ENCODE measurements at regions not wholly inside any gene's neighbourhood (a gene's known extent, or its start where the extent isn't known, plus 50 kb on each side); places are given as distances from the start of the nearest gene placed in this dataset.
"Not testable (repeated sequence)": the region's sequence is repeated elsewhere in the genome, so short reads cannot be mapped to it uniquely, and the experiment has no call there.

DNA sequence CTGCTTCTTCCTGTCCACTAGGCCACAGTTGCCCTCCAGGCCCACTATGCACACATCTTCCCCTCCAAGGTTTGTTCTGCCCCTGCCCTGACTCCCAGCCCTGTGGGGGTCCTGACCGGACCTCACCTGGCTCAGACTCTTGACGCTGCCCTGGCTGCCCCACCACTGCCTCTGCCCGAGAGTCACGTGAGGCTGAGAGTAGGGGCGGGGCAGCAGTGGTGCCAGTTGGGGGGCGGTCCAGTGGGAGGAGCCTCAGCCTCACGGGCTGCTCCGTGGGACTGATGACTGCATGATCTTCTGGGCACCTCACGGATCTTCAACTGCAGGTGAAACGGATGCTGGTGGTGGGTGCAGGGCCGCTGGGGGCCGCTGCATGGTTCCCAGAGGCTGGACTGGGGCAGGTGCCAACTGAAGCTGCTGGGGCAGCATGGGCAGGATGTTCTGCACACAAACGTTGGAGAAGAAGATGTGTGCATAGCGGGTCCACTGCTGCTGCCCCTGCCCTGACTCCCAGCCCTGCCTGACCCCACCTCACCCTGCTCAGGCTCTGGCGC is 77.6 kb downstream of the HHIPL2 start:
- H3K4me3 ChIP-seq (ENCODE audit: low read depth in 1 of 5, low read length in 5 of 5); H3K36me3 ChIP-seq (ENCODE audit: control insufficient read depth in 5 of 5, insufficient read depth in 5 of 5, low read length in 5 of 5); H3K4me1 ChIP-seq (ENCODE audit: control insufficient read depth in 5 of 5, insufficient read depth in 5 of 5, low read length in 5 of 5); H3K27me3 ChIP-seq (ENCODE audit: control insufficient read depth in 5 of 5, insufficient read depth in 4 of 5, low read length in 5 of 5); H3K27ac ChIP-seq (ENCODE audit: low read depth, low read length); H3K9ac ChIP-seq (ENCODE audit: low read length in 5 of 5); H3K9me3 ChIP-seq (ENCODE audit: control insufficient read depth in 5 of 5, low read length in 5 of 5): not testable (repeated sequence)

DNA sequence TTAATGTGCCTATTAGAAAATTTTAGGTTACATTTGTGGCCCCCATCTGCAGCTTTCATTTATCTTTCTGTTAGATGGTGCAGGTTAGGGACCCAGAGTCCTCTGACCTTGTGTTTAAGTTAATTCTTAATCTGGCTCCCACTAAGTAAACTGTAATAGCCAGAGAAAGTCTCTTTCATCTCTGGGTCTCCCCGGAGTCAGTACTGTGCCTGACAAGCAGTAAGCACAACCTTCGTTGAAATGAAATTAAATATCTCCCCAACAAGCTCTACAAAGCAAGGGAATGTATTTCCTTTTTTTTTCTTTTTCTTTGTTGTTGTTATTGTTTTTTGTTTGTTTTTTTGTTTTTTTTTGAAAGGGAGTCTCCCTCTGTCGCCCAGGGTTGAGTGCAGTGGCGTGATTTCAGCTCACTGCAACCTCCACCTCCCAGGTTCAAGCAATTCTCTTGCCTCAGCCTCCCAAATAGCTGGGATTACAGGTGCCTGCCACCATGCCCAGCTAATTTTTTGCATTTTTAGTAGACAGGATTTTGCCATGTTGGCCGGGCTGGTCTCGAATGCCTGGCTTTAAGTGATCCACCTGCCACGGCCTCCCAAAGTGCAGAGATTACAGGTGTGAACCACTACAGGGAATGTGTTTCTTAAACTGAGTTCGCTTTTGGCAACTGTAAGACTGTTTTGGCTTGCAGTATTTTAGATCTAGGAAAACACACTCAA is 81.6 kb downstream of the HHIPL2 start:
- Histone ChIP-seq H3K4me3 (ENCODE audit: low read depth in 1 of 5, low read length in 5 of 5) (peak overlapping the region in 2 of 5 donors; percentile 74 to 75), H3K9me3 (ENCODE audit: control insufficient read depth in 5 of 5, low read length in 5 of 5) (no peaks in the 10 kb centered on the region), H3K27ac (ENCODE audit: low read depth, low read length) (peak overlapping the region; percentile 88), H3K36me3 (ENCODE audit: control insufficient read depth in 5 of 5, insufficient read depth in 5 of 5, low read length in 5 of 5) (no peaks in the 10 kb centered on the region), H3K27me3 (ENCODE audit: control insufficient read depth in 5 of 5, insufficient read depth in 4 of 5, low read length in 5 of 5) (no peaks in the 10 kb centered on the region), H3K9ac (ENCODE audit: low read length in 5 of 5) (peak overlapping the region in 1 of 5 donors; percentile 83), H3K4me1 (ENCODE audit: control insufficient read depth in 5 of 5, insufficient read depth in 5 of 5, low read length in 5 of 5) (peaks cover 4 to 11% (median 10%) of the 10 kb centered on the region in 5 donors)

DNA sequence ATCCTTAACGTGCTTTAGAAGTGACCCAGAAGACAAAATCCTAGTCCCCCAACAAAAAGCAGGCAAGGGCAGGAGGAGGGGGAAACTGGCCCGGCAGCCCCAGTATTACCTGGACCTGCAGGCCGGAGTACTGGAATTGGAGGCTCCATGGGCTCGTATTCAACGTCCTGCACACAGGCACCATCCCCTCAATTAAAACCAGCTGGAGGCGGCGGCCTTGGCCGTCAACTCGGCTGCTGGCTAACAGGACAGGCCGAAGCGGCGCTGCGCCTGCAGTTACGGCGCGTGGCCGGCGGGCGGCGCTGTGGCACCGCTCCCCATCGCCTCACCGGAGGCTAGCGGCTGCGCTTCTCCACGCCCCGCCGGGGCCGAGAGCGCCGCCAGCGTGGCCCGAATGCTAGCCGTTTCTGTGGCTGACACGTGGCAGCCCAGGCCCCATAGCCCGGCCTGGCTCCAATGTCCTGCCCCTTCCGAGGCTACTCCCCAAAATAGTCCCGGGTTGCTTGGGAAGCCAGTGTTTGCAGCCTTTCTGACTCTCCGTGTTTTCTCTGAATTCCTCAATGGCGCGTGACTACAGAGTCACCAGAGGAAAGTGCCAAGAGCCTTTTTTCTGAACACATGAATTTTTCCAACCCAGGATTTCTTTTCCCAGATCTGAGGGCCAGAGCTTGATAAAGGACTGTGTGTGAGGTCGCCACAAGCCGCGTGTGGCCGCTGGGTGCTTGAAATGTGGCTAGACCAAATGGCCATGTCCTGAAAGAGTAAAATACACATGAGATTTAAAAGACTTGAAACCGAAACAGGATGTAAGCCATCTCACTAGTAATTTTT is 82.5 kb downstream of the HHIPL2 start:
- no peaks in the 10 kb centered on the region for H3K36me3 ChIP-seq (ENCODE audit: control insufficient read depth in 5 of 5, insufficient read depth in 5 of 5, low read length in 5 of 5)
- peak overlapping the region; percentile 62 to 80 (median 74) for H3K4me3 ChIP-seq (ENCODE audit: low read depth in 1 of 5, low read length in 5 of 5)
- H3K9ac ChIP-seq (ENCODE audit: low read length in 5 of 5) = peak overlapping the region; percentile 60 to 83 (median 77)

GRCh38 chr1:222464841-222465210 is 83.1 kb downstream of the HHIPL2 start:
- H3K9ac ChIP-seq (ENCODE audit: low read length in 5 of 5) = peak overlapping the region in 4 of 5 donors; percentile 49 to 82 (median 71)

More for the DNA sequence above, 82.5 kb downstream of the HHIPL2 start:
- H3K27me3 ChIP-seq (ENCODE audit: control insufficient read depth in 5 of 5, insufficient read depth in 4 of 5, low read length in 5 of 5) = no peaks in the 10 kb centered on the region
- peak overlapping the region; percentile 88 for H3K27ac ChIP-seq (ENCODE audit: low read depth, low read length)
- peaks cover 4 to 11% (median 10%) of the 10 kb centered on the region in 5 donors for H3K4me1 ChIP-seq (ENCODE audit: control insufficient read depth in 5 of 5, insufficient read depth in 5 of 5, low read length in 5 of 5)
- H3K9me3 ChIP-seq (ENCODE audit: control insufficient read depth in 5 of 5, low read length in 5 of 5) = no peaks in the 10 kb centered on the region

DNA sequence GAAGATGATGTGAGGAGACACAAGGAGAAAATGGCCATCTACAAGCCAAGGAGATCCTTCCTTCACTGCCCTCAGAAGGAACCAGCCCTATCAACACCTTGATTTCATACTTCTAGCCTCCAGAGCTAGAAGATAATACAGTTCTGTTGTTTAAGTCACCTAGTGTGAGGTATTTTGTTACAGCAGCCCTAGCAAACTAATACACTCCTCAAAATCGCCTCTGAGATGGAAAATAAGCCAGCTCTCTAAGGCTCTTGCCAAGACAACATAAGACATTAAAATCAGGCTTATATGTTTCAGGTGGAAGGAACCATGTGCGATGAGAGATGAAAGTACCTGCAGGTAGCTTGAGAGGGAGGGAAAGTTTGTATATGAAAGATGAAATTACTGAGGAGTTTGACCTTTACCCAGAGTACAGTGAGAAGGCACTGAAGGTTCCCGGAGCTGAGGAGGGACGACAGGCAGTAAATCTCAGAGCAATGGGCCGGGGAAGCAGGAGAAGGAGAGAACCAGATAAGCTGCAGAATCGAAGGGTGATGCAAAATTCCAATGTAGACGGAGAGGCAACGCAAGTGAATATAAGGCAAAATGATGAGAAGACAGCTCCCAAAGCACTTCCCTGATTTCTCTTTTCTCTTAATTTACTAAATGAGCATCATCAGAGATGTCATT is 84.7 kb downstream of the HHIPL2 start:
- H3K27me3 ChIP-seq (ENCODE audit: control insufficient read depth in 5 of 5, insufficient read depth in 4 of 5, low read length in 5 of 5) = no peaks in the 10 kb centered on the region
- H3K4me1 ChIP-seq (ENCODE audit: control insufficient read depth in 5 of 5, insufficient read depth in 5 of 5, low read length in 5 of 5) = peaks cover 4 to 11% (median 10%) of the 10 kb centered on the region in 5 donors
- H3K4me3 ChIP-seq (ENCODE audit: low read depth in 1 of 5, low read length in 5 of 5) = no peak overlapping the region
- no peak overlapping the region for H3K27ac ChIP-seq (ENCODE audit: low read depth, low read length)
- H3K9me3 ChIP-seq (ENCODE audit: control insufficient read depth in 5 of 5, low read length in 5 of 5) = peaks cover 0 to 3% (median under 1%) of the 10 kb centered on the region in 5 donors
- H3K36me3 ChIP-seq (ENCODE audit: control insufficient read depth in 5 of 5, insufficient read depth in 5 of 5, low read length in 5 of 5) = no peaks in the 10 kb centered on the region
- no peak overlapping the region for H3K9ac ChIP-seq (ENCODE audit: low read length in 5 of 5)

More at GRCh38 chr1:222464841-222465210, 83.1 kb downstream of the HHIPL2 start:
- H3K4me3 ChIP-seq (ENCODE audit: low read depth in 1 of 5, low read length in 5 of 5) = peak overlapping the region; percentile 62 to 80 (median 74)
- no peaks in the 10 kb centered on the region for H3K36me3 ChIP-seq (ENCODE audit: control insufficient read depth in 5 of 5, insufficient read depth in 5 of 5, low read length in 5 of 5)
- peak overlapping the region; percentile 88 for H3K27ac ChIP-seq (ENCODE audit: low read depth, low read length)
- H3K27me3 ChIP-seq (ENCODE audit: control insufficient read depth in 5 of 5, insufficient read depth in 4 of 5, low read length in 5 of 5) = no peaks in the 10 kb centered on the region
- no peaks in the 10 kb centered on the region for H3K9me3 ChIP-seq (ENCODE audit: control insufficient read depth in 5 of 5, low read length in 5 of 5)
- peaks cover 4 to 11% (median 10%) of the 10 kb centered on the region in 5 donors for H3K4me1 ChIP-seq (ENCODE audit: control insufficient read depth in 5 of 5, insufficient read depth in 5 of 5, low read length in 5 of 5)

GRCh38 chr1:222462601-222463000 is 85.3 kb downstream of the HHIPL2 start:
- Histone ChIP-seq H3K4me1 (ENCODE audit: control insufficient read depth in 5 of 5, insufficient read depth in 5 of 5, low read length in 5 of 5) (peaks cover 4 to 11% (median 10%) of the 10 kb centered on the region in 5 donors), H3K36me3 (ENCODE audit: control insufficient read depth in 5 of 5, insufficient read depth in 5 of 5, low read length in 5 of 5) (no peaks in the 10 kb centered on the region), H3K9ac (ENCODE audit: low read length in 5 of 5) (no peak overlapping the region), H3K27me3 (ENCODE audit: control insufficient read depth in 5 of 5, insufficient read depth in 4 of 5, low read length in 5 of 5) (no peaks in the 10 kb centered on the region), H3K4me3 (ENCODE audit: low read depth in 1 of 5, low read length in 5 of 5) (no peak overlapping the region), H3K9me3 (ENCODE audit: control insufficient read depth in 5 of 5, low read length in 5 of 5) (peaks cover 0 to 9% (median 5%) of the 10 kb centered on the region in 5 donors), H3K27ac (ENCODE audit: low read depth, low read length) (no peak overlapping the region)

GRCh38 chr1:222461941-222462340 is 86.0 kb downstream of the HHIPL2 start:
- peaks cover 0 to 2% (median 0%) of the 10 kb centered on the region in 5 donors for H3K36me3 ChIP-seq (ENCODE audit: control insufficient read depth in 5 of 5, insufficient read depth in 5 of 5, low read length in 5 of 5)
- no peak overlapping the region for H3K4me3 ChIP-seq (ENCODE audit: low read depth in 1 of 5, low read length in 5 of 5)
- H3K9me3 ChIP-seq (ENCODE audit: control insufficient read depth in 5 of 5, low read length in 5 of 5) = peaks cover 0 to 15% (median 12%) of the 10 kb centered on the region in 5 donors
- no peak overlapping the region for H3K27ac ChIP-seq (ENCODE audit: low read depth, low read length)
- peaks cover 4 to 11% (median 10%) of the 10 kb centered on the region in 5 donors for H3K4me1 ChIP-seq (ENCODE audit: control insufficient read depth in 5 of 5, insufficient read depth in 5 of 5, low read length in 5 of 5)
- no peak overlapping the region for H3K9ac ChIP-seq (ENCODE audit: low read length in 5 of 5)
- H3K27me3 ChIP-seq (ENCODE audit: control insufficient read depth in 5 of 5, insufficient read depth in 4 of 5, low read length in 5 of 5) = no peaks in the 10 kb centered on the region

GRCh38 chr1:222459652-222460051 is 88.3 kb downstream of the HHIPL2 start:
- H3K27me3 ChIP-seq (ENCODE audit: control insufficient read depth in 5 of 5, insufficient read depth in 4 of 5, low read length in 5 of 5) = no peaks in the 10 kb centered on the region
- H3K9me3 ChIP-seq (ENCODE audit: control insufficient read depth in 5 of 5, low read length in 5 of 5) = peaks cover 0 to 15% (median 12%) of the 10 kb centered on the region in 5 donors
- H3K9ac ChIP-seq (ENCODE audit: low read length in 5 of 5) = no peak overlapping the region
- no peak overlapping the region for H3K4me3 ChIP-seq (ENCODE audit: low read depth in 1 of 5, low read length in 5 of 5)
- H3K36me3 ChIP-seq (ENCODE audit: control insufficient read depth in 5 of 5, insufficient read depth in 5 of 5, low read length in 5 of 5) = peaks cover 0 to 2% (median 0%) of the 10 kb centered on the region in 5 donors
- H3K4me1 ChIP-seq (ENCODE audit: control insufficient read depth in 5 of 5, insufficient read depth in 5 of 5, low read length in 5 of 5) = peaks cover 3 to 17% (median 14%) of the 10 kb centered on the region in 5 donors
- no peak overlapping the region for H3K27ac ChIP-seq (ENCODE audit: low read depth, low read length)

- peaks cover 0 to 2% (median 0%) of the 10 kb centered on the region in 5 donors for H3K36me3 ChIP-seq (ENCODE audit: control insufficient read depth in 5 of 5, insufficient read depth in 5 of 5, low read length in 5 of 5)
- H3K9ac ChIP-seq (ENCODE audit: low read length in 5 of 5) = no peak overlapping the region
- peaks cover 2 to 20% (median 16%) of the 10 kb centered on the region in 5 donors for H3K4me1 ChIP-seq (ENCODE audit: control insufficient read depth in 5 of 5, insufficient read depth in 5 of 5, low read length in 5 of 5)
- no peaks in the 10 kb centered on the region for H3K27me3 ChIP-seq (ENCODE audit: control insufficient read depth in 5 of 5, insufficient read depth in 4 of 5, low read length in 5 of 5)
- H3K9me3 ChIP-seq (ENCODE audit: control insufficient read depth in 5 of 5, low read length in 5 of 5) = peaks cover 0 to 15% (median 12%) of the 10 kb centered on the region in 5 donors
- no peak overlapping the region for H3K27ac ChIP-seq (ENCODE audit: low read depth, low read length)
- H3K4me3 ChIP-seq (ENCODE audit: low read depth in 1 of 5, low read length in 5 of 5) = no peak overlapping the region
Measured at GRCh38 chr1:222457513-222457912, 90.4 kb downstream of the HHIPL2 start.
